ENCODE measurements at regions not wholly inside any gene's neighbourhood (a gene's known extent, or its start where the extent isn't known, plus 50 kb on each side); places are given as distances from the start of the nearest gene placed in this dataset.

GRCh38 chr2:157685572-157685971 lies 56.9 kb upstream of the ACVR1C start:
- H3K79me2 ChIP-seq (ENCODE audit: control insufficient read depth in 1 of 2, insufficient read depth in 2 of 2, low read length in 2 of 2), result no peaks in the 10 kb centered on the region
- CTCF ChIA-PET (ENCODE audit: partially characterized antibody), result interaction anchor here (1.7 kb wide), 1 partner anchor 338 kb away, joined by 5 read pairs; no protein-coding TSS in a partner anchor
- FAIRE-seq (no peak), DNase-seq (ENCODE audit: low read depth in 1 of 2, low spot score in 2 of 2) (no peak)
- peaks cover 54 to 88% (median 71%) of the 10 kb centered on the region in 4 experiments for H3K27me3 ChIP-seq (replicated peaks in 1 of 4; ENCODE audit: control insufficient read depth in 3 of 4, extremely low read depth in 1 of 4, insufficient read depth in 3 of 4, low read length in 3 of 4)
- no peak overlapping the region for H4K91ac ChIP-seq (replicated peaks; ENCODE audit: insufficient read length, low read length)
- no peaks in the 10 kb centered on the region for H3K9me3 ChIP-seq (ENCODE audit: insufficient read depth in 2 of 2, low read depth in 1 of 2, low read length in 1 of 2)
- H3K9ac ChIP-seq (replicated peaks in 1 of 4; ENCODE audit: extremely low read depth in 1 of 4, low read depth in 3 of 4, low read length in 3 of 4), result no peak overlapping the region
- POLR2A ChIA-PET (ENCODE audit: partially characterized antibody), result no interaction called here
- no peaks in the 10 kb centered on the region for H3K23me2 ChIP-seq (ENCODE audit: low read depth, low read length)
- 0 out of 7 replicates have a peak, but pooled peaks cover 0 to 2% (median 0%) of the 10 kb centered on the region in 4 experiments for H3K4me1 ChIP-seq (replicated peaks in 1 of 4; ENCODE audit: control insufficient read depth in 3 of 4, insufficient read depth in 4 of 4, low read length in 3 of 4)
- H3K4ac ChIP-seq (replicated peaks; ENCODE audit: insufficient read length, low read depth, low read length), result no peak overlapping the region
- no peak overlapping the region for H2AFZ ChIP-seq (ENCODE audit: low read length)
- no peak overlapping the region for H4K8ac ChIP-seq (ENCODE audit: extremely low read depth, insufficient read depth, low read length)
- no peak overlapping the region for H3K18ac ChIP-seq (ENCODE audit: extremely low read depth, low read length)
- H2BK12ac ChIP-seq (ENCODE audit: low read depth, low read length), result no peak overlapping the region
- H2BK120ac ChIP-seq (replicated peaks; ENCODE audit: low read depth, low read length), result no peak overlapping the region
- H2AK5ac ChIP-seq (ENCODE audit: low read depth, low read length), result no peak overlapping the region
- H3K56ac ChIP-seq (replicated peaks; ENCODE audit: insufficient read length, low read depth, low read length), result no peak overlapping the region
- H3K36me3 ChIP-seq (ENCODE audit: control insufficient read depth in 2 of 4, insufficient read depth in 4 of 4, low read length in 3 of 4), result no peaks in the 10 kb centered on the region
- no peak overlapping the region for H3K27ac ChIP-seq (ENCODE audit: low read depth, low read length)
- H3K23ac ChIP-seq (ENCODE audit: insufficient read length), result no peak overlapping the region
- WGBS, 2 experiments (ENCODE audit: extremely low coverage in 1 of 2, insufficient coverage in 1 of 2, insufficient read length in 1 of 2, insufficient replicate concordance in 2 of 2, low coverage in 1 of 2, low lambda C conversion rate in 2 of 2, missing lambda C conversion rate in 1 of 2), result 76% methylated on average over 5 of the region's 5 CpGs; no CpG with 5 or more reads in 1 of the 2 experiments
- H4K20me1 ChIP-seq (replicated peaks in 1 of 2; ENCODE audit: control insufficient read depth in 1 of 2, insufficient read depth in 2 of 2, low read length in 2 of 2), result peaks cover 5 to 9% of the 10 kb centered on the region in 2 experiments
- H3K4me3 ChIP-seq (ENCODE audit: extremely low read depth in 1 of 4, insufficient read depth in 2 of 4, low read depth in 3 of 4, low read length in 4 of 4), result no peak overlapping the region
- no peak overlapping the region for H3K14ac ChIP-seq (ENCODE audit: insufficient read length)
- no peak overlapping the region for H4K5ac ChIP-seq (ENCODE audit: insufficient read length, low read depth, low read length)
- H2BK15ac ChIP-seq (ENCODE audit: low read length), result no peak overlapping the region
- no peak overlapping the region for H3K4me2 ChIP-seq (ENCODE audit: insufficient read depth in 1 of 2, low read depth in 2 of 2, low read length in 2 of 2)
- H2BK5ac ChIP-seq (ENCODE audit: low read depth, low read length), result no peak overlapping the region
- no peaks in the 10 kb centered on the region for H3K79me1 ChIP-seq (ENCODE audit: low read depth, low read length)
- H2BK20ac ChIP-seq (ENCODE audit: low read length), result no peak overlapping the region
- no peak for TF ChIP-seq CHD7 (IDR thresholded peaks at IDR 0.05; ENCODE audit: insufficient replicate concordance, low read length)

Data from H1 (cell line).